SH-SY5Y (cell line): ENCODE measurements at regions not wholly inside any gene's neighbourhood (a gene's known extent, or its start where the extent isn't known, plus 50 kb on each side); places are given as distances from the start of the nearest gene placed in this dataset.

Experiments used
- GATA2 ChIP-seq: IDR thresholded peaks from 2 replicates; pipeline ENCODE4 v1.6.1; 2011; ENCODE audit warnings: mild to moderate bottlenecking, low read depth, low read length
- GATA3 ChIP-seq: IDR thresholded peaks from 2 replicates; pipeline ENCODE4 v1.6.1; 2011; ENCODE audit warnings: low read depth, mild to moderate bottlenecking, low read length, moderate library complexity

DNA sequence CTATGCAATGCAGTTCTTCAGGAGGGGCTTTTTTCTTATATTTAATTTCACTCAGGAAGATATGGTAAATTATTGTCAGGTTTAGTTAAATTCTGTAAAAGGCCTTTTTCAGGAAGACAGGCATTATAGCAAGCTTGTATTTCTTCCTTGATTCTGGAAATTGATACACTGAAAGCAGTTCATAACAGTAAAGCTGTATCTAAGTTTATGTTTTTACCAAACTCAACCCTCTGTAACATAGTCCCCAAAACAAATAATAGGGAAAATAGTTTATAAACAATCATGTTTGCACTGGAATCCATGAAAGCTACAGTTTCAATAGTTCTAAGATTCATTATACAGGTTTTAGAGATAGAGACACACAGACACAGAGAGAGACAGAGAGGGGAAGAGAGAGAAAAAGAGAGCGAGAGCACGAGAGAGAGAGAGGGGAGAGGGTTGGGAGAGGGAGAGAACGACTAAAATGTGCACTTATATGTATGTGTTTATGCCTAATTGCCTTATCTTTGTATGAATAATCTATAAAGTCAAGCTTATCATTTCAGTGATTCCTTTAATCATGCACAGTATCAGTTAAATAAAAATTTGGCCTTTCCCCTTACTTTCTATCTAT, 454.4 kb downstream of the RFPL4B start:
- TF ChIP-seq GATA3 = no peak
- TF ChIP-seq GATA2 = no peak

DNA sequence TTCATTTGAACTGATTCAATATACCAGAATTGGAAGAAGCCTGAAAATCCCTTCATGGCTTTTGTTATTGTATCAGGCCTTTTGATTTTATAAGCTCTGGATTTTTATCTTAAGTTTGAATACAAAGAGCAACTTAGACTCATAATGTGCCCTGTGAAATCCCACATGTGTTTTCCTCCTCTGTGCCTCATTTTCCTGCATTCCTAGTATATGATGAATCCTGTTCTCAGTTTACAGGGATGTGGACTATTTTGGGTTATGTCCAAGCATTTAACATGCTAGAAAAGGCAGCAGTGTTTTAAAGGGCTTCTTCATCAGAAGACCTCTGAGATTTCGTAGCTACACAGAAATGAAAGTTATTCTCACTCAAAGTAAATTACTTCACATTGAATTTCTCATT, 455.0 kb downstream of the RFPL4B start:
- no peak for TF ChIP-seq GATA2
- TF ChIP-seq GATA3 = no peak

DNA sequence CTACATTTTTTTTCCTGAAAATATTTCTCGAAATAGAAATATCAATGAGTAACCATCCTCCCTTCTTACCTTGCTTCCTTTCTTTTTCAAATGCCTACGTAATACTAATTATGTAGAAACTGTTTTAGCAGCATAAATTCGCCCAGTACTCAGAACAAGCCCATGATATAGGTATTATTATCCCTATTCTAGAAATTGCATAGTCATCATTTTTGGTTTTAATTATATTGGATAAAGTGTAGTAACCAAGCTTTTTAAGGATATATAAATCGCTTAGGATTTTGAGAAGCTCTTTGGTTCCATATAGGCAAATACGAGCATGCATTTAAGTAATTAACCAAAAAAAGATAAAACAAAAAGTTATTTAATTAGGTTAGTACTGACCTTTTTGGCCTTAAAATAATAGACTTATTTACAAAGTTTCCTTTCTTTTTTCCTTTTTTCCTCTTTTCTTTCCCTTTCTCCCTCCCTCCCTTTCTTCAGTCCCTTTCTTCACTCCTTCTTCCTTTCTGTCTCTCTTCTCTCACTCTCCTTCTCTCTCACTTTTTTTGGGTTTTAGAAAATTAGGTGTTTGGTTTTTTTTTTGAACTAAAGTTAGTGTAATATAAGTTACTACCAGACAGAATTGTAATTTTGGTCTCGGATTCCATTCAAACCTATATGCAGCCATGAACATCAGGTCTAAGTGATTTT, 457.7 kb downstream of the RFPL4B start:
- no peak for TF ChIP-seq GATA2
- no peak for TF ChIP-seq GATA3

DNA sequence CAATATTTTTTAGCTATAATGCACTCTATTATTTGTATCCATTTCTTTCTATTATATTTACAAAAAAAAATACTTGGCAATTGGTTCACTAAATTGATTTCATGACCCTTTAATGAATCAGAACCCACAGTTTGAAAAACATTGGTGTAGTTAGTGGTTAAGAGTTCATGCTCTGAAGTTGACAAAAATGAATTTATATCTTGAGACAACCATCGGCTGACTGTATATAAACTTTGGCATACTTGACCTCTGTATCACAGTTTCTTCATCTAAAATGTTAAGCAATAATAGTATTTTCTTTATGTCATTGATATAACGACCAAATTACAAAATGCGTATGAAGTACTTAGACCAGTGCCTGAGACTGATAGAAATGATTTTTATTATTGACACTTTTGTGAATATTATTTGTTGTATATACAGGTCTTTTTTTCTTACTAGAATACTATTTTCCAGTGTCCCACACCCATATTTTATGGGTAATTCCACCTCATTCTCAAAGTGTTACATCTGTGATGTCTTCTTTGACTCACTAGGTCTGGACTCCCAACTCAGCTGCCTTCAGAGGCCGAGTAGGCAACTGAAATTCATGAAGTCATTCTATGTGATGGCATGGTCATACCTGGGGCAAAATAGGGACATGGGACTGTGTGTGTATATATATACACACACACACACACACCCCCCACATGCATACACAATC, 459.2 kb downstream of the RFPL4B start:
- TF ChIP-seq GATA2 (no peak), GATA3 (no peak)

DNA sequence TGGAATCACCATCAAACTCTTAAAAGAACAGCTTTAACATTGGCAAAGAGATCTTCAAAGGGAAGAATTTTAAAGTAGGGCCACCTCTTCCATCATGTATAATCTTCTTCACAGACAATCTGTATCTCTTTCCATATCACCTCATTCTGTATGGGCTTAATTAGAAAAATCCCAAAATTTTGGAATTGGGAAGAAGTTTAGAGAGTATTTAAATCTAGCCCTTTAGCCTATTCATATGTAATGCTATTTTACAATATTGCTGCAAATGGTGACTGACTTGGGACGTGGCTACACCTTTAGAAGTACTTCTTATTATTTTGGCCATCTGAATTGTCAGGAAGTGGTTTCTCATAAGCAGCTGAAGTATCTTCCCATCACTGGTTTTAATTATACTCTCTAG, 474.3 kb downstream of the RFPL4B start:
- no peak for TF ChIP-seq GATA2

DNA sequence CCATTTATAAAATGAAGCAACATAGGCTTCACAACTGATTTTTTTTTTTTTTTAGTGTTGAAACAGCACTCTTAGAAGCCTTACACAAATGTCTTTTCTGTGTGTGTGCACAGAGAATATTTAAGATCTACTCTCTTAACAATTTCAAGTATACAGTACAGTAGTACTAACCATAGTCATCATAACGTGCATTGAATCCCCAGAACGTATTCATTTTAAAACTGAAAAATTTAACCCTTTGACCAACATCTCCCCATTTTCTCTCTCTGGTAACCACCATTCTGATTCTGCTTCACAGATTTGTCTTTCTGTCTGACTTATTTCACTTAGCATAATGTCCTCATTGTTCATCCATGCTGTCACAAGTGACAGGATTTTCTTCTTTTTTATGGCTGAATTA, 475.6 kb downstream of the RFPL4B start:
- TF ChIP-seq GATA3 (no peak), GATA2 (no peak)

DNA sequence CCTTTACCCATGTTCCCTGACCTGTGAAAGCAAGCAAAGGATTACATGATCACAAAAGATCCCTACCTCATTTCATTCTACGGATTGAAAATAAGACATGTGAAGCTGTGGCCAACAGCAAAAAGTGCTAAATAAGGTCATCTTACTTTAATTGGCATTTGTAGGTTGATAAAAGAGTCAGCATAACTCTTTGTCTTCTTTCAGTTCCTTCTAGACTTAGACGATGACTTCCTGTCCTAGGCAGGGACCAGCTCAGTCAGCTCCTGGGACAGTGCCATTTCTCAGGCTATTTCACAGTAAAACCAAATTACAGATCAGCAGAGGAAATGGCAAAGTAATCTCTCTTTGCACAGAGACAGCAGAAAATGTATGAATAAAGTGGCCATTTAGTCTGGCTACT, 480.7 kb downstream of the RFPL4B start:
- TF ChIP-seq GATA2 = no peak
- no peak for TF ChIP-seq GATA3

DNA sequence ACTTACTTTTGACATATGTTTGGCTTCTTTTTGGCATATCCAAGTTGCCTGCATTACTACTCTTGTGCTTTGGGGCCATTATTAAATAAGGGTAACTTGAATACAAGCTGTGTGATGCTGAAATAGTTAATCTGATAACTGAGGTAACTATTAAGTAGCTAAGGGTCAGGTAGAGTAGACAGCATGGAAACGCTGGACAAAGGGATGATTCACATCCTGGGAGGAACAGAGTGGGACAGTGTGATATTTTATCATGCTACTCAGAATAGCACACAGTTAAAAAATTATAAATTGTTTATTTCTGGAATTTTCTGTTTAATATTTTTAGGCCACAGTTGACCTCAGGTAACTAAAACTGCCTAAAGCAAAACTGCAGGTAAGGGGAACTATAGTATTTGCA, 483.9 kb downstream of the RFPL4B start:
- TF ChIP-seq GATA2 = no peak
- no peak for TF ChIP-seq GATA3

DNA sequence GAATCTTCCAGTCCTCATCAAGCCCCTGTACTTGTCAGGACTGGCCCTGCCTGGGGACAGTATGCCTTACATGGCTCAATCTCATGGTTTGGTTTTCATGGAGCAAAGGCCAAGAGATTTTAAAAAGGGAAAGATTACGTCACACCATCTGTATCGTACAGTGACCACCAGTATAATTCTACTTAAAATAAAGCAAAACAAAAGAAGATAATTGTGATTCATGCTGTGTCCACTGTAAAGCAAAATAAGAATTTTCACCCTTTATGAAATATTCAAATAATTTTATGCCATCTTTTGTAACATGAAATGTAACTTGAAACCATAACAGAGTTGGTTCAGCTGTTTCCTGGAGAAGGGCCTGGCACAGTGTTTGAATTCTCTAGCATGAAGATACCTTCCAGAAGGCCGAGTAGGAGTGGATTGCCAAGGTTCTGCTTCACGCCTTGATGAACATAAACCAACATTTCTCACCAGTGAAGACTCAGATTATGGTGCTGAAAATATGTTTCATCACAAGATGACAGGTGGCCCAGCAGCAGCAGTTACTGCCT, 486.5 kb downstream of the RFPL4B start:
- TF ChIP-seq GATA2 (no peak), GATA3 (no peak)

DNA sequence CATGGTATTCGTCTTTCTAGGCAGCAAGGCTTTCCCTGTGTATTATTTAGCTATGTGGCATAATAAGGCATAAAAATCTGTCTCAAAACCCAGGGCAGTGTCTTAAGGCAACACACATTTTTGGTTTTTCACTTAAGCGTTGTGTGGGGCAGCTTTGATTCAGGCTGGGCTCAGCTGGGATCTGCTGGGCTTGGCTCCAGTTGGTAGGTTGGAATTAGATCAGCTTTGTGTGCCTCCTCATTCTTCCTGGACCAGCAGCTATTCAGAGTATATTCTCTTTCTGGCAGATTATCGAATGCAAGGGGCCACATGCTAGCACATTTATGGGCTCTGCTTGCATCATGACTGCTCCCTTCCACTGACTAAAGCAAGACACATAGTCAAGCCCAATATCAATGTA, 487.9 kb downstream of the RFPL4B start:
- no peak for TF ChIP-seq GATA2
- no peak for TF ChIP-seq GATA3

DNA sequence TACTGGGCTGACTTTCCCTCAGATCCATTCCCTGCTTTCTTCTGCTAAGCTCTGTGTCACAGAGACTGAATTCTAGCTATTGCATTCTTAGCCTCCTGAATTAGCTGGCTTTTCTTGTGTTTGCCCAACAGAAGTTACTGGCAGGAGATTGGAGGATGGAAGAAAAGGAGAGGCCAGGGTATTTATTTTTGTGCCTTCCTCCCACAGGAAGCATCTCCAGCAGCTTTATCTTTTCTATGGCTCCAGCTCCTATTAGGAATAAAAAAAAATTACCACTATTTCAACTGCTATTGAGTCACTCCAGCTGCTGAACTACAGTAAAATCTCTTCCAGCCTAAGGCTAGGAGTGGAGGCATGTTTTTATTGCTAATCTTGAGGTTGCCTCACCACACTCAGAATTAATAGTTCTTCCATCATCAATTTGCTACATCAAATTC, 492.4 kb downstream of the RFPL4B start:
- TF ChIP-seq GATA3 = no peak
- TF ChIP-seq GATA2 = no peak

DNA sequence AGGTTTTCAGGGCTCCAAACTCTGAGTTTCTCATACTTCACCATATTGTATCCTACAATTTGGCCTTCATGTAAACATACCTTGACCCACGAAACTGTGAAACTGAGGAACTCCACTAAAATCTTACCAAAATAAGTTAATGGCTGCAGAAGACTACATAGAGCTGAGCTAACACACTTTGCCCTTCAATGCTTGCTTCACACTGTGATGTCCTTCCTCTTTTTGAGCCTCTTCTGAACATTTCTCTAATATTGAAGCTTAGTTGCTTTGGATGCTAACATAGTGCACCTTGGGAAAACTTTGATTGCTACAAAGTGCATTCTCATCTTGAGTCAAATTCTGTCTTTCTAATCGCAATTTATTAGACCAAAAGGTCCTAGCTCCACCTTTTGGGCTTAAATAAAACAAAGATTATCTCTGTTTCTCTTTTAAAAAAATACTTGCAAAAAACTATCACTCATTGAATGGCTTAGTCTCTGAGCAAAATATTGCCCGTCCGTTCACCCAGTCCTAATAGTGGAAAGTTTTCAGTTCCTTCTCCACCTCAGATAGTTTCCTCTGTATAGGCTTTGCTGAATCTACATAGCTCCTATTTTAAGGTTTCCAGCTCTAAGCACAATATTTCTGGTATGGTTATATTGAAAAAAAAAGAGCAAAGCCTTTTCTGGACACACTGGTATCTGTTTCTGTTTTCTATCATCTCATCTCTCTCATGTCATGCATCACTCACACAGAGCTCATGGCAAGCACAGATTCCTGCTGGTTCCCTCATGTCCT, 494.6 kb downstream of the RFPL4B start:
- no peak for TF ChIP-seq GATA3
- TF ChIP-seq GATA2 = no peak

DNA sequence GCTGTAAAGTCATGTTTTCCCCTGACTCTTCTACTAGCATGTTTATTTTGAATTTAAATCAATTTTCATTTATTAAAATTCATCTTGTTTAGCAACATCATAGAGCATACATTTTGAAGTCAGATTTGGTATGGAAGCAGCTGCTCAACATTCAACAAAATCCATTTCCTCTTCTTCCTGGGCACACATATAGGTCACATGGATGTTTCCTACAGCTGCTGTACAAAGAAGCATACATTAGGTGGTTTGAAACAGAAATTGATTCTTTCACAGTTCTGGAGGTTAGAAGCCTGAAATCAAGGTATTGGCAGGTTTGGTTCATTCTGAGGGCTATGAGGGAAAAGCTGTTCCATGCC, 495.2 kb downstream of the RFPL4B start:
- TF ChIP-seq GATA3 (no peak), GATA2 (no peak)

DNA sequence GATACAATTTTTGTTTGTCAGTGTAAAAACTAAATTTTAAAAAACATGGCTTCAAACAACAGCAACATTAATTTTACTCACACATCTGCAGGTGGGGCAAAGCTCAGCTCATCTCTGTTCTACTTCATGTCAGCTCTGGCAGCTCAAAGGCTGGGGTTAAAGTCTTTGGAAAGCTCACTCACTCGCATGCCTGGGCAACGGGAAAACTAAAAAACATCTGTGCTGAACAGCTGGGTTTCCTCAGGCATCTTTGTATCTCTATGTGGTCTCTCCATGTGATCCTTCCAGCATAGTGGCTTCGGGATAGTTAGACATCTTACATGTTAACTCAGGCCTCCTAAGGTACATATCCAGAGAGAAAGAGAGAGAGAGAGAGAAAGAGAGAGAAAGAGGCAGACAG, 499.6 kb downstream of the RFPL4B start:
- TF ChIP-seq GATA3 (no peak), GATA2 (no peak)

DNA sequence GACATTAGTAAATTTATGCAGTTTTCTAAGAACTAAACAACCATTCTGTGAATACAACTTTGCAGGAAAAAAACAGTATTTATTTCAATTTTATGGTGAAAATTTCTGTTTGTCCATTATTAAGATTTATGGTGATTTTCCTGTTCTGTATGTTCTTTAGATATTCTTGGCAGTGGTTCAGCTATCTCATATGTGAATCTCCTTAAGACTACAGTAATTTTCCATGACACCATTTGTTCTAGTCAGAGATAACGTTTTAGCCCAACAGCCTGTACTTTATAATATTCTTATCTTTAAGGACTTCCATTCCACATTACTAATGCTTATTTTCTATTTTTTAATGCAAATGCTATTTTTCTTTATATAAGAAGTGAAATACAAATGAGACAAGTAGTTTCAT, 504.0 kb downstream of the RFPL4B start:
- TF ChIP-seq GATA3 = no peak
- no peak for TF ChIP-seq GATA2

DNA sequence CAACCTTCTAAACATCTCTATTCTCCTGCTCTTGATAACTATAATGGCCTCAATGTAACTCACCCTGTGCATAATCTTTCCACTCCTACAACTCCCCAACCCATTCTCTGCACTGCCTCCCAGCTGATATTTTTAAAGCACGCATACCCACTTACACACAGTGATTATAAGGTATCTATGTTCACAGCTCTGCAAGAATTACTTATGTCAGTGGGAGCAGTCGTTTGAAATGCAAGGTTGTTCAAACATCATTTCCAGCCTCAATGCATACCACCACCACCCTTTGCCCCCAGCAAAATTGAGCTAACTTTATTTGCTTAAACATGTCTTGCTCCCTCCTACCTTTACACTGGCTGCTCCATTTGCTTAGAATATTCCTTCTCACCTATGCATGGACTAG, 506.0 kb downstream of the RFPL4B start:
- TF ChIP-seq GATA2 (no peak), GATA3 (no peak)
